Hepatocyte (in vitro differentiated cells): ENCODE measurements at regions not wholly inside any gene's neighbourhood (a gene's known extent, or its start where the extent isn't known, plus 50 kb on each side); places are given as distances from the start of the nearest gene placed in this dataset.

Experiments used
- DNase-seq: peaks from one replicate; pipeline ENCODE4 v3.0.0-alpha.2; 2016; ENCODE audit warnings: low spot score
- H2AFZ ChIP-seq: fragments of 200-600 bp; sonication (generic); 2 replicates; pipeline ENCODE4 v1.6.0; 2016; ENCODE audit warnings: antibody characterized with exemption, mild to moderate bottlenecking
- H3K27ac ChIP-seq: fragments of 200-600 bp; sonication (generic); 2 replicates; pipeline ENCODE4 v1.5.1; 2016; ENCODE audit warnings: mild to moderate bottlenecking
- H3K27me3 ChIP-seq: fragments of 200-600 bp; sonication (generic); 2 replicates; pipeline ENCODE4 v1.6.1; 2016
- H3K36me3 ChIP-seq: fragments of 200-600 bp; sonication (generic); replicated peaks from 2 replicates; pipeline ENCODE4 v1.5.1; 2016; ENCODE audit warnings: low read depth; ENCODE audit not compliant: insufficient read depth
- H3K4me1 ChIP-seq: fragments of 200-600 bp; sonication (generic); 2 replicates; pipeline ENCODE4 v1.5.1; 2016; ENCODE audit warnings: mild to moderate bottlenecking, moderate library complexity; ENCODE audit not compliant: insufficient read depth
- H3K4me2 ChIP-seq: fragments of 200-600 bp; sonication (generic); 2 replicates; pipeline ENCODE4 v1.6.0; 2016
- H3K4me3 ChIP-seq: fragments of 200-600 bp; sonication (generic); 2 replicates; pipeline ENCODE4 v1.5.1; 2016; ENCODE audit warnings: mild to moderate bottlenecking
- H3K79me2 ChIP-seq: fragments of 200-600 bp; sonication (generic); 2 replicates; pipeline ENCODE4 v1.6.0; 2017; ENCODE audit warnings: mild to moderate bottlenecking
- H3K9me2 ChIP-seq: fragments of 200-600 bp; sonication (generic); replicated peaks from 2 replicates; pipeline ENCODE4 v1.6.0; 2017; ENCODE audit warnings: mild to moderate bottlenecking; ENCODE audit not compliant: insufficient read depth
- H3K9me3 ChIP-seq: fragments of 200-600 bp; sonication (generic); 2 replicates; pipeline ENCODE4 v1.5.1; 2016; ENCODE audit warnings: low read depth, mild to moderate bottlenecking
- H4K20me1 ChIP-seq: fragments of 200-600 bp; sonication (generic); 2 replicates; pipeline ENCODE4 v1.6.0; 2016; ENCODE audit warnings: mild to moderate bottlenecking; ENCODE audit not compliant: insufficient read depth, poor library complexity, severe bottlenecking
- EZH2 ChIP-seq: fragments of 200-600 bp; sonication (generic); IDR thresholded peaks from 2 replicates; pipeline ENCODE4 v1.6.1; 2016; ENCODE audit warnings: antibody characterized with exemption, mild to moderate bottlenecking, borderline replicate concordance
- EZH2phosphoT487 ChIP-seq: fragments of 200-600 bp; sonication (generic); IDR thresholded peaks from one replicate; pipeline ENCODE4 v1.6.1; 2018; ENCODE audit warnings: antibody characterized with exemption, mild to moderate bottlenecking, low read depth, moderate library complexity; ENCODE audit not compliant: unreplicated experiment, severe bottlenecking
- WGBS: methylation state at CpG from one replicate; pipeline ENCODE4 v1.1.6; 2016; ENCODE audit warnings: low lambda C conversion rate; ENCODE audit errors: missing lambda C conversion rate; 5-methylcytosine and 5-hydroxymethylcytosine counted together
- TF ChIP-seq, protein P1 (sequence below): fragments of 200-600 bp; sonication (generic); IDR thresholded peaks from 2 replicates; pipeline ENCODE4 v1.5.1; 2016; ENCODE audit warnings: antibody characterized with exemption, mild to moderate bottlenecking; ENCODE audit not compliant: poor library complexity

DNA sequence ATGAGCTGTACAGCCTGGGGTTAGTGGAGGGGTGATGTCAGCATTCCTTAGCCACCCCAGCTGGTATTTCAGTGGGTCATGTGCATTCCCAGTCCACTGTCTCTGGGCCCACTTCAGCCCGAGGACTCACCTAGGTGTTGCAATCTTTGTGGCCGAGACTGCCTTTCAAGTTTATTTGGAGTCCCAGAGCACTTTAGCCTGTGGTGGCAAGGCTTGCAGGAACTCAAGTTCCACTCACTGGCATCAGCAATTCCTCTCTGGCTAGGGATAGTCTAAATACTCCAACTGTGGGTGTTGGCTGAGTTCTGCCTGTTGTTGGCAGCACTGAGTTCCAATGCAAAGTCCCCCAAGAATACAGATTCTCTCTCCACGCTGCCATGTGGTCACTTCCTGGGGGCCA, 191.6 kb upstream of the PGR start:
- no peak overlapping the region for H3K27ac ChIP-seq
- DNase-seq = no peak
- no peak overlapping the region for H3K4me2 ChIP-seq
- TF ChIP-seq, protein P1, sequence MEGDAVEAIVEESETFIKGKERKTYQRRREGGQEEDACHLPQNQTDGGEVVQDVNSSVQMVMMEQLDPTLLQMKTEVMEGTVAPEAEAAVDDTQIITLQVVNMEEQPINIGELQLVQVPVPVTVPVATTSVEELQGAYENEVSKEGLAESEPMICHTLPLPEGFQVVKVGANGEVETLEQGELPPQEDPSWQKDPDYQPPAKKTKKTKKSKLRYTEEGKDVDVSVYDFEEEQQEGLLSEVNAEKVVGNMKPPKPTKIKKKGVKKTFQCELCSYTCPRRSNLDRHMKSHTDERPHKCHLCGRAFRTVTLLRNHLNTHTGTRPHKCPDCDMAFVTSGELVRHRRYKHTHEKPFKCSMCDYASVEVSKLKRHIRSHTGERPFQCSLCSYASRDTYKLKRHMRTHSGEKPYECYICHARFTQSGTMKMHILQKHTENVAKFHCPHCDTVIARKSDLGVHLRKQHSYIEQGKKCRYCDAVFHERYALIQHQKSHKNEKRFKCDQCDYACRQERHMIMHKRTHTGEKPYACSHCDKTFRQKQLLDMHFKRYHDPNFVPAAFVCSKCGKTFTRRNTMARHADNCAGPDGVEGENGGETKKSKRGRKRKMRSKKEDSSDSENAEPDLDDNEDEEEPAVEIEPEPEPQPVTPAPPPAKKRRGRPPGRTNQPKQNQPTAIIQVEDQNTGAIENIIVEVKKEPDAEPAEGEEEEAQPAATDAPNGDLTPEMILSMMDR = no peak
- no peak for TF ChIP-seq EZH2
- TF ChIP-seq EZH2phosphoT487 = no peak
- no peaks in the 10 kb centered on the region for H3K27me3 ChIP-seq
- no peaks in the 10 kb centered on the region for H3K36me3 ChIP-seq
- no peaks in the 10 kb centered on the region for H3K9me2 ChIP-seq
- WGBS = 80% methylated on average over 3 of the region's 3 CpGs
- H3K79me2 ChIP-seq = no peaks in the 10 kb centered on the region
- H2AFZ ChIP-seq = no peak overlapping the region
- no peaks in the 10 kb centered on the region for H3K4me1 ChIP-seq
- no peak overlapping the region for H3K4me3 ChIP-seq
- no peaks in the 10 kb centered on the region for H3K9me3 ChIP-seq
- H4K20me1 ChIP-seq = no peaks in the 10 kb centered on the region

DNA sequence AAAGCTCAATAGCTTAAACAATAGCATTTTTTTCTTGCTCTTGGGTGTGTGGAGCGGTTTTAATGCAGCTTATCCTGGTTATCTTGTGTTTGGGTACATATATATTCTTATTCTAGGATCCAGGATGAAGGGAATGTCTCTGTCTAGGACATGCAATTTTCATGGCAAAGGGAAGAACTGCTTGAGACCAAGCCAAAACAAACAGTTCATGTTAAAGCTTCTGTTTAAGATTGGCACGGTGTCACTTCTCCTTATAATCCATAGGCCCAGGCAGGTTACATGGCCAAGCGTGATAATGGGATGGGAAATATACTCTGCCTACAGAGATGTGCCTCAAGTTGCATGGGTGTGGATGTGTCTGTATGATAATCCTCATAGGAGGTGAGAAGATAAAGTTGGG, 177.1 kb upstream of the PGR start:
- WGBS = 91% methylated on average over 3 of the region's 3 CpGs
- Histone ChIP-seq H3K36me3 (no peaks in the 10 kb centered on the region), H3K79me2 (no peaks in the 10 kb centered on the region), H3K9me2 (no peaks in the 10 kb centered on the region), H3K4me2 (no peak overlapping the region), H3K4me1 (no peaks in the 10 kb centered on the region), H2AFZ (no peak overlapping the region), H3K4me3 (no peak overlapping the region), H3K27me3 (no peaks in the 10 kb centered on the region), H4K20me1 (no peaks in the 10 kb centered on the region), H3K9me3 (no peaks in the 10 kb centered on the region), H3K27ac (no peak overlapping the region)
- DNase-seq = no peak
- TF ChIP-seq, protein P1 = no peak
- TF ChIP-seq EZH2phosphoT487 = no peak
- TF ChIP-seq EZH2 = no peak

DNA sequence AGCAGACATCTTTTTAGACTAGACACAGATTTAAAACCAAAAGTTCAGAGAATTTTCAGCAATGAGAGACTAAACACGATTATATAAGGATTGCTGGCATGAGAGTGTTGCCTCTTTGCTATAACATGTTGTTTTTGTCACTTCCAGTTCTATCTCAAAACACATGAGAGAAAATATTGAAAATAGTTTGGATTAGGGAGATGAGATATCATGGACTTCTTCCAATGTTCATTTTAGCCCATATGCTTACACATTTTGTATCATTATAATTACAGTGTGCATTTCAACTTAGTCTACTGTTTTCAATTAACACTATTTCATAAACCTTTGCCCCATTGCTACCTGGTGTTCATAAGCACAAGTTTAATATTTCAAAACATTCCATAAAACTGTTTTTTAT, 175.9 kb upstream of the PGR start:
- H3K79me2 ChIP-seq = no peaks in the 10 kb centered on the region
- no peak overlapping the region for H3K27ac ChIP-seq
- DNase-seq = no peak
- H4K20me1 ChIP-seq = no peaks in the 10 kb centered on the region
- TF ChIP-seq EZH2phosphoT487 (no peak), EZH2 (no peak)
- TF ChIP-seq, protein P1 = no peak
- no peak overlapping the region for H3K4me2 ChIP-seq
- no peaks in the 10 kb centered on the region for H3K9me3 ChIP-seq
- H3K9me2 ChIP-seq = no peaks in the 10 kb centered on the region
- no peak overlapping the region for H3K4me3 ChIP-seq
- no peaks in the 10 kb centered on the region for H3K27me3 ChIP-seq
- 84% methylated on average over 1 of the region's 1 CpG for WGBS
- no peaks in the 10 kb centered on the region for H3K4me1 ChIP-seq
- H3K36me3 ChIP-seq = no peaks in the 10 kb centered on the region
- no peak overlapping the region for H2AFZ ChIP-seq

DNA sequence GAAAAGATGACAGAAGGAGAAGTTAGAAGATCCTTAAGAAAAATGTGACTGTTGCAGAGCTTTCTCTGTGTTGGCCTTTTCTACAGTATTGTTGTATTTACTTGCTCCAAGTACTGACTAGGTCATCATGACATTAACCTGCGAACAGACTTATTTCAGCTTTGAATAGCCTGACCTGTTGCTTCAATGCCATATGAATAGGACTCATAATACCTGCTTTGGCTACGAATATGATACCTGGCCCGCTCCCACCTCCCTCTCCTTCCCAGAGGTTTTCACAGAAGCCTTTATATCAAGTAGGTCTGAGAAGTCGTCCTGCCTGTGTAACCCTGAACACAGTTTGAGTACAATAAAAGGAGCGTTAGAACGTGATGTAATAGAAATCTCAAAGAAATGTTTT, 169.6 kb upstream of the PGR start:
- H3K9me2 ChIP-seq = no peaks in the 10 kb centered on the region
- TF ChIP-seq EZH2phosphoT487 = no peak
- no peaks in the 10 kb centered on the region for H3K36me3 ChIP-seq
- no peaks in the 10 kb centered on the region for H3K27me3 ChIP-seq
- WGBS = 91% methylated on average over 6 of the region's 6 CpGs
- no peaks in the 10 kb centered on the region for H3K4me1 ChIP-seq
- H4K20me1 ChIP-seq = no peaks in the 10 kb centered on the region
- H3K4me2 ChIP-seq = no peak overlapping the region
- H3K9me3 ChIP-seq = no peaks in the 10 kb centered on the region
- no peak overlapping the region for H3K27ac ChIP-seq
- no peak for DNase-seq
- no peaks in the 10 kb centered on the region for H3K79me2 ChIP-seq
- H2AFZ ChIP-seq = no peak overlapping the region
- H3K4me3 ChIP-seq = no peak overlapping the region
